AG04449 (cell line): ENCODE measurements at regions not wholly inside any gene's neighbourhood (a gene's known extent, or its start where the extent isn't known, plus 50 kb on each side); places are given as distances from the start of the nearest gene placed in this dataset.

ENCODE experiments used
- CTCF ChIA-PET: fragments of 350-600 bp; formaldehyde crosslinking; extraction: SDS; loops from one replicate; lab custom pipeline; 2021; ENCODE audit warnings: antibody characterized with exemption; lab: Yijun Ruan, JAX
- POLR2A ChIA-PET: fragments of 400-600, 350-600 bp; formaldehyde crosslinking; extraction: SDS; loops from one replicate; lab custom pipeline; 2020; ENCODE audit warnings: antibody characterized with exemption, inconsistent platforms; lab: Yijun Ruan, JAX
- DNase-seq: peaks from one replicate; pipeline ENCODE4 v3.0.0-alpha.2; 2010; ENCODE audit warnings: low read depth, low spot score
- H3K4me3 ChIP-seq: 2 replicates; pipeline ENCODE4 v1.5.1; 2011; ENCODE audit warnings: low read depth, mild to moderate bottlenecking, control low read depth, low read length
- CTCF ChIP-seq: IDR thresholded peaks from one replicate; pipeline ENCODE4 v1.5.1; 2011; ENCODE audit warnings: mild to moderate bottlenecking, moderate library complexity, low read length, control low read depth, inconsistent platforms; ENCODE audit not compliant: insufficient read depth; ENCODE audit errors: missing control alignments

GRCh38 chr11:71190551-71190950 lies 61.8 kb downstream of the SHANK2 start:
- CTCF ChIA-PET = no interaction called here
- no peak overlapping the region for H3K4me3 ChIP-seq
- DNase-seq = no peak
- no peak for TF ChIP-seq CTCF
- POLR2A ChIA-PET = no interaction called here

- POLR2A ChIA-PET = no interaction called here
- H3K4me3 ChIP-seq = no peak overlapping the region
- no peak for TF ChIP-seq CTCF
- DNase-seq = no peak
- CTCF ChIA-PET = no interaction called here
Measured at GRCh38 chr11:71189768-71190315, 62.5 kb downstream of the SHANK2 start.

- DNase-seq = no peak
- ChIA-PET POLR2A (no interaction called here), CTCF (no interaction called here)
- no peak overlapping the region for H3K4me3 ChIP-seq
- TF ChIP-seq CTCF = no peak
Measured at GRCh38 chr11:71188886-71189767, 63.2 kb downstream of the SHANK2 start.

- TF ChIP-seq CTCF = no peak
- ChIA-PET CTCF (no interaction called here), POLR2A (no interaction called here)
- no peak for DNase-seq
- H3K4me3 ChIP-seq = no peak overlapping the region
Measured at GRCh38 chr11:71188073-71188472, 64.3 kb downstream of the SHANK2 start.

GRCh38 chr11:71186806-71187205 lies 65.6 kb downstream of the SHANK2 start:
- ChIA-PET POLR2A (no interaction called here), CTCF (no interaction called here)
- DNase-seq = no peak

More at GRCh38 chr11:71186806-71187205, 65.6 kb downstream of the SHANK2 start:
- H3K4me3 ChIP-seq = no peak overlapping the region
- TF ChIP-seq CTCF = no peak
